Right atrium auricular region (tissue), 2 donors: ENCODE measurements at regions not wholly inside any gene's neighbourhood (a gene's known extent, or its start where the extent isn't known, plus 50 kb on each side); places are given as distances from the start of the nearest gene placed in this dataset.
A peak's percentile ranks its signal among the peaks of the same experiment; 100 is the strongest.
"Not testable (repeated sequence)": the region's sequence is repeated elsewhere in the genome, so short reads cannot be mapped to it uniquely, and the experiment has no call there.

Experiments
- DNase-seq: peaks from one replicate; pipeline ENCODE4 v3.0.0-alpha.2; 2019; ENCODE audit warnings: low spot score
- H3K27ac ChIP-seq, 2 donors: fragments of 200-600 bp; sonication (generic); 1 replicate in 1 of 2; 2 replicates in 1 of 2; pipeline ENCODE4 v1.5.1; 2016 to 2019
- H3K27me3 ChIP-seq, 2 donors: fragments of 200-600 bp; sonication (generic); one replicate each; pipeline versions ENCODE4 v1.5.1 to v1.6.0; 2017 to 2019
- H3K36me3 ChIP-seq: fragments of 200-600 bp; sonication (generic); one replicate; pipeline ENCODE4 v1.5.1; 2016
- H3K4me1 ChIP-seq, 2 donors: fragments of 200-600 bp; sonication (generic); one replicate each; pipeline versions ENCODE4 v1.5.1 to v1.6.0; 2017 to 2019
- H3K4me3 ChIP-seq, 2 donors: fragments of 200-600 bp; sonication (generic); 1 replicate in 1 of 2; 2 replicates in 1 of 2; pipeline ENCODE4 v1.5.1; 2017 to 2019; ENCODE audit warnings: mild to moderate bottlenecking in 1 of 2, moderate library complexity in 1 of 2
- H3K9me3 ChIP-seq, 2 donors: fragments of 200-600 bp; sonication (generic); one replicate each; pipeline ENCODE4 v1.5.1; 2019
- TF ChIP-seq, protein P1 (sequence below), 2 donors: fragments of 200-600 bp; sonication (generic); IDR thresholded peaks; one replicate each; pipeline ENCODE4 v1.5.1; 2019; ENCODE audit warnings: antibody characterized with exemption in 2 of 2

DNA sequence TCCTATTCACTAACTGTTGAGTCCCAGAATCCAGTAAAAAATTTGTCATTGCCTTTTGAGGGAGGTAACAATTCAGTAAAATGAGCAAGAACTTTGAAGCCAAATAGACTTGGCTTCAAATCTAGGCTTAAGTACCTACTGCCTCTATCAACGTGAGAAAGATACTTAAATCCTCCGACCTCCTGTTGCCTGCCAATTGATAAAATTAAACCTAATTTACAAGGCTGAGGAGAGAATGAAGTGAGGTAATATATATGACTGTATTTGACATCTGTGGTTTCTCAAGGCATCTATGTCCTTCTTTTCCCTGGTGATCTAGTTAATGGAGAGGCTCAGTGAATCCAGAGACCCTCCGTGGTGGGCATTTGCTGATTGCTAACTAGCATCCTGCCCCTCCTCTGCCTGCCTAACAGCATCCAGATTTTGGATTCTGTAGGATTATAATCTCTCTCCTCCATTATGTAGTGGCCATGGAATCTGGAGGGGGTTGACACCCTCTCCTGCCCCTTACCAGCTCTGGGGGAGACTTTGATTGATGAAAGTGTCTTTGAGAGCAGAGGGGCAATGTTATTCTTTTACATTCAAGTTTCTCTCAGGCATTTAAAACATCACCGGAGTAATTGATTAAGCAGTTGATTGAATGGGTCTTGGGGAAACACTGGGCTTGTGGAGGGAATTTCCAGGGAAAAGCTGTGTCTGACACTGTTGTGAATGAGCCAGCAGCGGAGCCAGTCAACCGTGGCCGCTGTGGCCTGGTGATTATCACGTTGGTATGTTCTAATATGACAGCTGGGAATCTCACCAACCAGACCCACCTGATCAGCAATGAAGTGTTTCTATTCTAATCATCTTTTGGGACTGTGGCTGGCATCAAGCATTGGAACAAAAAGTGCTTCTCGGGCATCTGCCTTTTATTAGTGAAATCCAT, 140.7 kb upstream of the FAM78B start:
- H3K27me3 ChIP-seq = no peaks in the 10 kb centered on the region
- H3K4me3 ChIP-seq = peak overlapping the region in 1 of 2 donors; percentile 7
- H3K9me3 ChIP-seq = no peaks in the 10 kb centered on the region
- peak overlapping the region; percentile 77 to 89 for H3K27ac ChIP-seq
- H3K36me3 ChIP-seq = no peaks in the 10 kb centered on the region
- no peak for DNase-seq
- TF ChIP-seq, protein P1, sequence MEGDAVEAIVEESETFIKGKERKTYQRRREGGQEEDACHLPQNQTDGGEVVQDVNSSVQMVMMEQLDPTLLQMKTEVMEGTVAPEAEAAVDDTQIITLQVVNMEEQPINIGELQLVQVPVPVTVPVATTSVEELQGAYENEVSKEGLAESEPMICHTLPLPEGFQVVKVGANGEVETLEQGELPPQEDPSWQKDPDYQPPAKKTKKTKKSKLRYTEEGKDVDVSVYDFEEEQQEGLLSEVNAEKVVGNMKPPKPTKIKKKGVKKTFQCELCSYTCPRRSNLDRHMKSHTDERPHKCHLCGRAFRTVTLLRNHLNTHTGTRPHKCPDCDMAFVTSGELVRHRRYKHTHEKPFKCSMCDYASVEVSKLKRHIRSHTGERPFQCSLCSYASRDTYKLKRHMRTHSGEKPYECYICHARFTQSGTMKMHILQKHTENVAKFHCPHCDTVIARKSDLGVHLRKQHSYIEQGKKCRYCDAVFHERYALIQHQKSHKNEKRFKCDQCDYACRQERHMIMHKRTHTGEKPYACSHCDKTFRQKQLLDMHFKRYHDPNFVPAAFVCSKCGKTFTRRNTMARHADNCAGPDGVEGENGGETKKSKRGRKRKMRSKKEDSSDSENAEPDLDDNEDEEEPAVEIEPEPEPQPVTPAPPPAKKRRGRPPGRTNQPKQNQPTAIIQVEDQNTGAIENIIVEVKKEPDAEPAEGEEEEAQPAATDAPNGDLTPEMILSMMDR (IDR thresholded peaks at IDR 0.05) = no peak
- H3K4me1 ChIP-seq = no peaks in the 10 kb centered on the region

DNA sequence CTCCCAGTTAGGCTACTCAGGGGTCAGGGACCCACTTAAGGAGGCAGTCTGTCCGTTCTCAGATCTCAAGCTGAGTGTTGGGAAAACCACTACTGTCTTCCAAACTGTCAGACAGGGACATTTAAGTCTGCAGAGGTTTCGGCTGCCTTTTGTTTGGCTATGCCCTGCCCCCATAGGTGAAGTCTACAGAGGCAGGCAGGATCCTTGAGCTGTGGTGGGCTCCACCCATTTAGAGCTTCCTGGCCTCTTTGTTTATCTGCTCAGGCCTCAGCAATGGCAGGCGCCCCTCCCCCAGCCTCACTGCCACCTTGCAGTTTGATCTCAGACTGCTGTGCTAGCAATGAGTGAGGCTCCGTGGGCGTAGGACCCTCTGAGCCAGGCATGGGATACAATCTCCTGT, 149.5 kb upstream of the FAM78B start:
- H3K4me1 ChIP-seq, H3K36me3 ChIP-seq, H3K9me3 ChIP-seq, H3K27me3 ChIP-seq, H3K4me3 ChIP-seq, DNase-seq, H3K27ac ChIP-seq: not testable (repeated sequence)

DNA sequence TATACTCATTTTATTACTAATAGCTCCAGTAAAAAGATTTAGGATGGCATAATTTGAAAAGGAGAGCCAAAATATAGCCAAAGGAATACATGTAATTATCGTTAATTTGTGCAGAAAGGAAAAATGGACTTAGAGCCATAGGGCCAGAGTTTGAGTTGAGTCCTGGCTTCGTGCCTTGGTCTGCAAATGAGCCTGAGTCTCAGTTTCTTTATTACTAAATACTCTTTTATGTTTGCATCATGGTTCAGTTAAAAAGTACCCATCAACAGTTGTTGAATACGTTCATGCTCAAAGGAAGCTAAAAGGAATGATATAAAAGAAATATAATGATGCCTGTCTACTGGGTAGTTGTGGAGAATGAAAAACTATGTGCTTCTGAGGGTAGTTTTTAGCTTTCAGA, 155.7 kb upstream of the FAM78B start:
- Histone ChIP-seq H3K36me3 (no peaks in the 10 kb centered on the region), H3K4me1 (no peaks in the 10 kb centered on the region), H3K27me3 (no peaks in the 10 kb centered on the region), H3K27ac (no peak overlapping the region), H3K4me3 (no peak overlapping the region), H3K9me3 (no peaks in the 10 kb centered on the region)
- no peak for DNase-seq
- TF ChIP-seq, protein P1 (IDR thresholded peaks at IDR 0.05) = no peak

DNA sequence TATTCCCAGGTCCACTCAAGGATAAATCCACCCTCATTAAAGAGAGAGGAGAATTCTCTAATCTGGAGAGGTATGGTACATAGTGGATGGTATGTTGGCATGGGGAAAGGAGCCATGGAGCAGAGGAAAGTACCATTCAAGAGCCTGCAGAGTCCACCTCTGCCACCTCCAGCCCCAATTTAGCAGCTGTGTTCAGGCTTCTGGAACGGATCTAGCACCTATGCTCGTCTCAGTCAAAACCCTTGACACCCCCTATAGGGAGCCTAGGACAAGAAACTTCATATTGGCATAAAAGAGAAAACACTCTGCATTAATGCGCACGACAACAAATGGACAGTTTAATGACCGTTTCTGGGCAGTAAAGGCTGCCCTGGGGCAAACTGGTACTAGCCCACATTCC, 161.1 kb upstream of the FAM78B start:
- H3K4me3 ChIP-seq = no peak overlapping the region
- H3K27me3 ChIP-seq = no peaks in the 10 kb centered on the region
- no peak overlapping the region for H3K27ac ChIP-seq
- no peaks in the 10 kb centered on the region for H3K36me3 ChIP-seq
- no peak for DNase-seq
- TF ChIP-seq, protein P1 (IDR thresholded peaks at IDR 0.05) = no peak
- peaks cover 0 to 7% of the 10 kb centered on the region in 2 donors for H3K4me1 ChIP-seq
- H3K9me3 ChIP-seq = no peaks in the 10 kb centered on the region

DNA sequence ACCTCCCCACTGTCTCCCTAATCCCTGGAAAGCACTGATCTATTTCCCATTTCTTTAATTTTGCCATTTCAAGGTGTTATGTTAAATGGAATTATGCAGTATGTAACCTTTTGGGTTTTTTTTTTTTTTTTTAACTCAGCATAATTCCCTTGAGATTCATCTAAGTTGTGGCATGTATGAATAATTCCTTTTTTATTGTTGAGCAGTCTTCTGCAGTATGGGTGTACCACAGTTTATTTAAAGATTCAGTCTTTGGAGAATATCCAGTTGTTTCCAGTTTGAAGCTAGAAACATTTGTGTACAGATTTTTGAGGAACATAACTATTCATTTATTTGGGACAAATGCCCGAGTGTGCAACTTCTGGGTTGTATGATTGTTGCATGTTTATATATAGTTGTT, 162.2 kb upstream of the FAM78B start:
- H3K4me1 ChIP-seq = peaks cover 0 to 7% of the 10 kb centered on the region in 2 donors
- H3K27ac ChIP-seq = no peak overlapping the region
- TF ChIP-seq, protein P1 (IDR thresholded peaks at IDR 0.05) = no peak
- H3K4me3 ChIP-seq = no peak overlapping the region
- no peaks in the 10 kb centered on the region for H3K27me3 ChIP-seq
- no peaks in the 10 kb centered on the region for H3K36me3 ChIP-seq
- no peaks in the 10 kb centered on the region for H3K9me3 ChIP-seq
- DNase-seq = no peak

DNA sequence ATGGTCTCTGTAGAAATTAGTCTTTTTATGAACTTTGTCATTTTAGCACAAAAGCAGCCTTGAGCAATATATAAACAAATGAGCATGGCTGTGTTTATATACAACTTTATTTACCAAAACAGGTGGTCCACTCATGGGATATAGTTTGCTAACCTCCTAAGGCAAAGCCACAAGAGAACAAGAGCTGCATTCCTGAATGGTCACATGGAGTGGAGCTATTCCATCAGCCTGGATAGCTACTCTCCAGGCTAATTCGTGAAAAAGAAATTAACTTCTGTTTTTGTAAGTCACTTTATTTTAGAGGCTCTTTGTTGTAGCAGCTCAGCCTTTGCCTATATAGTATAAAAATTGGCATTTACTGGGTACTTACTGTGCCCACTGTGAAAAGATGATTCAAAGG, 163.3 kb upstream of the FAM78B start:
- no peak for DNase-seq
- peaks cover 0 to 7% of the 10 kb centered on the region in 2 donors for H3K4me1 ChIP-seq
- no peak overlapping the region for H3K27ac ChIP-seq
- TF ChIP-seq, protein P1 (IDR thresholded peaks at IDR 0.05) = no peak
- H3K27me3 ChIP-seq = no peaks in the 10 kb centered on the region
- H3K9me3 ChIP-seq = no peaks in the 10 kb centered on the region
- H3K36me3 ChIP-seq = no peaks in the 10 kb centered on the region
- no peak overlapping the region for H3K4me3 ChIP-seq
